ENCODE measurements at regions not wholly inside any gene's neighbourhood (a gene's known extent, or its start where the extent isn't known, plus 50 kb on each side); places are given as distances from the start of the nearest gene placed in this dataset.

GRCh38 chr18:51619283-51619682 lies 421.8 kb upstream of the MEX3C start (continued):
- TF ChIP-seq PHF8 (IDR thresholded peaks at IDR 0.05; ENCODE audit: borderline replicate concordance, low read length): no peak
- no peak for TF ChIP-seq ZKSCAN1 (IDR thresholded peaks at IDR 0.05; ENCODE audit: low read depth, low read length)
- no peak for TF ChIP-seq CTCFL (IDR thresholded peaks at IDR 0.05; ENCODE audit: borderline replicate concordance, insufficient read depth, low read depth, low read length, poor library complexity, severe bottlenecking)
- TF ChIP-seq, protein P1, sequence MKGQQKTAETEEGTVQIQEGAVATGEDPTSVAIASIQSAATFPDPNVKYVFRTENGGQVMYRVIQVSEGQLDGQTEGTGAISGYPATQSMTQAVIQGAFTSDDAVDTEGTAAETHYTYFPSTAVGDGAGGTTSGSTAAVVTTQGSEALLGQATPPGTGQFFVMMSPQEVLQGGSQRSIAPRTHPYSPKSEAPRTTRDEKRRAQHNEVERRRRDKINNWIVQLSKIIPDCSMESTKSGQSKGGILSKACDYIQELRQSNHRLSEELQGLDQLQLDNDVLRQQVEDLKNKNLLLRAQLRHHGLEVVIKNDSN (CRISPR knock-in tag; IDR thresholded peaks at IDR 0.05): no peak

DNA sequence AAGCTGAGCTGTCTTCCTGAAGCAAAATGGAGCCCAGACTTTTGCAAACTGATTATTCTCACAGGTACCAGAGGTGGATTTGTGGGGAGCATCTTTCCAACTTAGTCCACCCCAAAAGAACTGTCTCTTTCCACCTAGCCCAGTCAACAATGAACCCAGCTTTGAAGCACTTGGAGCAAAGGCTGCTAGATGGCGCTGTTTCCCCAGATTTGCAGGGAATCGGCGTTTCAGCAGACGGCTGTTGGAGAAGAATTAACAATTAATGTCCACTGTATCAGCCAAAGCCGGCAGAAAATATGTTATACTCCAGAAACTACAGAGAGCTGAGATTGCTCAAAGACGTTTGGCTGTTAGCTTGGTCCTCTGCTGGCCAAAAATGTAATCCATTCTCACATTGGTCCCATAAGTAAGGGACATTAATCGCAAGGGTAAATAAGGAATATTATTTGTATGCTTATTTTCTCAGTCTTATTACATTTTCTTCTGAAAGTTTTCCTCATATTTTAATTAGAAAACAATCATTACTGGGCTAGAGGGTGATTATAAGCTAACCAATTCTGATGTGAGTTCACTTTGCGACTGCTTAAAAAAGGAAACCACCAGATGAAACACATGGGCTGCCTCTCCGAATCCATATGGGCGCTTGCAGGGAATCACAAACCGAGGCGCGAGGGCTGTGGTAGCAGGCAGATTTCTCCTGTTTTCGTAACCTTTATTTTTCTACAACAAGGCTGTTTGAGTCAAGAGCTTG lies 423.8 kb upstream of the MEX3C start:
- intact Hi-C loops (cut with micrococcal nuclease): no loop called here
- Histone ChIP-seq H3K9me3 (replicated peaks; ENCODE audit: control insufficient read depth, insufficient read depth, low read depth, low read length) (no peaks in the 10 kb centered on the region), H3K9ac (ENCODE audit: insufficient read depth in 1 of 2, low read depth in 2 of 2, low read length in 2 of 2) (no peak overlapping the region), H3K9me1 (ENCODE audit: control insufficient read depth, insufficient read depth, low read length) (no peaks in the 10 kb centered on the region), H3K79me2 (ENCODE audit: control insufficient read depth, insufficient read depth, low read length) (no peaks in the 10 kb centered on the region), H3K36me3 (ENCODE audit: control insufficient read depth, insufficient read depth, low read length) (no peaks in the 10 kb centered on the region), H3K27ac (ENCODE audit: extremely low read depth, low read depth, low read length) (no peak overlapping the region), H4K20me1 (replicated peaks; ENCODE audit: control insufficient read depth, insufficient read depth, low read length) (no peaks in the 10 kb centered on the region), H3K4me1 (replicated peaks in 1 of 2; ENCODE audit: control insufficient read depth in 2 of 2, insufficient read depth in 2 of 2, low read length in 2 of 2) (no peaks in the 10 kb centered on the region), H2AFZ (ENCODE audit: low read depth, low read length) (no peak overlapping the region), H3K4me3 (no peak overlapping the region), H3K27me3 (ENCODE audit: control insufficient read depth in 2 of 2, insufficient read depth in 2 of 2, low read length in 2 of 2) (no peaks in the 10 kb centered on the region), H3K4me2 (ENCODE audit: insufficient read depth, low read length) (no peak overlapping the region)
- 0% methylated on average over 13 of the region's 14 CpGs for WGBS (ENCODE audit: insufficient coverage, low coverage, missing lambda C conversion rate)
- no TSS peak for BruUV-seq (replicated peaks)
- ChIA-PET CTCF (ENCODE audit: low intra/inter-chr PET ratio) (no interaction called here), POLR2A (no interaction called here)
- ATAC-seq: peak; percentile 70
- FAIRE-seq: peak; percentile 57
- DNase-seq (ENCODE audit: extremely low read depth in 1 of 4, low spot score in 3 of 4): peak; percentile 28 to 59 (median 30)
- in situ Hi-C loops (cut with MboI): no loop called here
- no peak for TF ChIP-seq ARID1B (IDR thresholded peaks at IDR 0.05)
- 0 out of 2 replicates have a peak, but pooled peaks have one; percentile 37 for TF ChIP-seq DEAF1 (CRISPR knock-in tag; IDR thresholded peaks at IDR 0.05)
- TF ChIP-seq EGR1 (conservative IDR thresholded peaks at IDR 0.05): no peak
- no peak for TF ChIP-seq GTF2E2 (tag; IDR thresholded peaks at IDR 0.05)

Measured in K562 (cell line).